HEK293T (cell line): ENCODE measurements at regions not wholly inside any gene's neighbourhood (a gene's known extent, or its start where the extent isn't known, plus 50 kb on each side); places are given as distances from the start of the nearest gene placed in this dataset.

ENCODE experiments used
- BHLHE40 ChIP-seq: fragments of 450-650 bp; IDR thresholded peaks from 2 replicates; pipeline ENCODE4 v1.6.1; 2016; ENCODE audit warnings: mild to moderate bottlenecking, moderate library complexity, borderline replicate concordance
- CTBP1 ChIP-seq: fragments of 450-650 bp; IDR thresholded peaks from 2 replicates; pipeline ENCODE4 v1.6.1; 2016; ENCODE audit warnings: borderline replicate concordance
- ELF4 ChIP-seq: fragments of 450-650 bp; IDR thresholded peaks from 2 replicates; pipeline ENCODE4 v1.6.1; 2017; ENCODE audit warnings: antibody characterized with exemption
- FOXA1 ChIP-seq: fragments of 450-650 bp; IDR thresholded peaks from 2 replicates; pipeline ENCODE4 v1.6.1; 2016; ENCODE audit warnings: mild to moderate bottlenecking
- FOXK2 ChIP-seq: fragments of 450-650 bp; IDR thresholded peaks from 2 replicates; pipeline ENCODE4 v1.6.1; 2016; ENCODE audit warnings: mild to moderate bottlenecking
- FOXM1 ChIP-seq: fragments of 450-650 bp; IDR thresholded peaks from 2 replicates; pipeline ENCODE4 v1.6.1; 2017; ENCODE audit warnings: mild to moderate bottlenecking, borderline replicate concordance
- HDGF ChIP-seq: fragments of 450-650 bp; IDR thresholded peaks from 2 replicates; pipeline ENCODE4 v1.6.1; 2017; ENCODE audit warnings: antibody characterized with exemption, borderline replicate concordance
- NFRKB ChIP-seq: fragments of 450-650 bp; IDR thresholded peaks from 2 replicates; pipeline ENCODE4 v1.6.1; 2016; ENCODE audit warnings: mild to moderate bottlenecking, moderate library complexity
- SP1 ChIP-seq: fragments of 450-650 bp; IDR thresholded peaks from 2 replicates; pipeline ENCODE4 v1.6.1; 2017
- SUZ12 ChIP-seq: fragments of 450-650 bp; IDR thresholded peaks from 2 replicates; pipeline ENCODE4 v1.6.1; 2016; ENCODE audit warnings: mild to moderate bottlenecking
- ZNF384 ChIP-seq: fragments of 450-650 bp; IDR thresholded peaks from 2 replicates; pipeline ENCODE4 v1.6.1; 2016

GRCh38 chr1:14519976-14520375 is 78.5 kb upstream of the KAZN start:
- TF ChIP-seq HDGF (no peak), ELF4 (no peak), BHLHE40 (no peak), SP1 (no peak), CTBP1 (no peak), ZNF384 (no peak), FOXM1 (no peak), SUZ12 (no peak), NFRKB (no peak), FOXK2 (no peak), FOXA1 (no peak)
